GM10266 (cell line): ENCODE measurements at regions not wholly inside any gene's neighbourhood (a gene's known extent, or its start where the extent isn't known, plus 50 kb on each side); places are given as distances from the start of the nearest gene placed in this dataset.
"Not testable (repeated sequence)": the region's sequence is repeated elsewhere in the genome, so short reads cannot be mapped to it uniquely, and the experiment has no call there.

Experiments
- DNase-seq: peaks from one replicate; pipeline ENCODE4 v3.0.0; 2012; ENCODE audit errors: extremely low spot score
- TF ChIP-seq, protein P1 (sequence below): IDR thresholded peaks from 2 replicates; pipeline ENCODE4 v1.5.1; 2012; ENCODE audit warnings: mild to moderate bottlenecking, low read depth; ENCODE audit not compliant: control insufficient read depth, insufficient read depth; ENCODE audit errors: missing control alignments

GRCh38 chr6:169917153-169917552 is 165.7 kb downstream of the ERMARD start:
- TF ChIP-seq, protein P1, sequence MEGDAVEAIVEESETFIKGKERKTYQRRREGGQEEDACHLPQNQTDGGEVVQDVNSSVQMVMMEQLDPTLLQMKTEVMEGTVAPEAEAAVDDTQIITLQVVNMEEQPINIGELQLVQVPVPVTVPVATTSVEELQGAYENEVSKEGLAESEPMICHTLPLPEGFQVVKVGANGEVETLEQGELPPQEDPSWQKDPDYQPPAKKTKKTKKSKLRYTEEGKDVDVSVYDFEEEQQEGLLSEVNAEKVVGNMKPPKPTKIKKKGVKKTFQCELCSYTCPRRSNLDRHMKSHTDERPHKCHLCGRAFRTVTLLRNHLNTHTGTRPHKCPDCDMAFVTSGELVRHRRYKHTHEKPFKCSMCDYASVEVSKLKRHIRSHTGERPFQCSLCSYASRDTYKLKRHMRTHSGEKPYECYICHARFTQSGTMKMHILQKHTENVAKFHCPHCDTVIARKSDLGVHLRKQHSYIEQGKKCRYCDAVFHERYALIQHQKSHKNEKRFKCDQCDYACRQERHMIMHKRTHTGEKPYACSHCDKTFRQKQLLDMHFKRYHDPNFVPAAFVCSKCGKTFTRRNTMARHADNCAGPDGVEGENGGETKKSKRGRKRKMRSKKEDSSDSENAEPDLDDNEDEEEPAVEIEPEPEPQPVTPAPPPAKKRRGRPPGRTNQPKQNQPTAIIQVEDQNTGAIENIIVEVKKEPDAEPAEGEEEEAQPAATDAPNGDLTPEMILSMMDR, result no peak
- no peak for DNase-seq

DNA sequence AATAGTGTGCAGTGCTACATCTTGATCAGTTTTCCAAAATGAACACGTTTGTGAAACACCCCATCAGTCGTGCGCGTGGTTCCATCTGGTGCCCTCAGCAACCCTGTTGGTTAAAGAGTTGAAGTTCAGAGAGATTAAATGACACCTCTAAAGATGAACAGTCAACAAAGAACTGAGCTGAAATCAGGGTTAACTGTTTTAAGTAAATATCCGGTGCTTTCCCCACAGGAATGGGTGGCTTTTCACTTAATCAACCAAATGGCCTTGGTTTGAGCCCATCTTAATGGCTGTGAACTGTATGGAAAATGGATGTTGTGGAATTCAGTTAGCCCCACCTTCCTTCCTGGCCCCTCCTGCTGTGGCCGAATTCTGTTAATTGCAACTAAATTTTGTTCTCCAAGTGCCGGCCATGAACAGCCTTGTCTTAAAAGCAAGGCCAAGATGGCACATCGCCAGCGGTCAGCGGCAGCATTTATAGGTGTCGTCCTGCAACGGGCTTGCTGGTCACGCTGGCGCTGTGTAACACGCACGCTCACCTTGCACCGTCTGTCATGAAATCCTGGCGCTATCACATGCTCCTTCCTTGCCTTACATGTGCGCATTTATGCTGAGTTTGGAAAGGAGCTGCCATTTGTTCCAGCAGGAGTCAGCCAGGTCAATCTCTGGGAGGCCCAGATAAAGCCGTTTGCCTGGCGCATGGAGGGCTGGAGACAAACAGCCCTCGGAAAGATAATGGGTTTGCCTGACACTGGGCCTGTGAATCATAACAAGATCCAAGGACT is 164.5 kb downstream of the ERMARD start:
- TF ChIP-seq, protein P1, result no peak
- DNase-seq, result no peak

- DNase-seq, result not testable (repeated sequence)
Measured at GRCh38 chr6:169913745-169914144, 162.3 kb downstream of the ERMARD start.

DNA sequence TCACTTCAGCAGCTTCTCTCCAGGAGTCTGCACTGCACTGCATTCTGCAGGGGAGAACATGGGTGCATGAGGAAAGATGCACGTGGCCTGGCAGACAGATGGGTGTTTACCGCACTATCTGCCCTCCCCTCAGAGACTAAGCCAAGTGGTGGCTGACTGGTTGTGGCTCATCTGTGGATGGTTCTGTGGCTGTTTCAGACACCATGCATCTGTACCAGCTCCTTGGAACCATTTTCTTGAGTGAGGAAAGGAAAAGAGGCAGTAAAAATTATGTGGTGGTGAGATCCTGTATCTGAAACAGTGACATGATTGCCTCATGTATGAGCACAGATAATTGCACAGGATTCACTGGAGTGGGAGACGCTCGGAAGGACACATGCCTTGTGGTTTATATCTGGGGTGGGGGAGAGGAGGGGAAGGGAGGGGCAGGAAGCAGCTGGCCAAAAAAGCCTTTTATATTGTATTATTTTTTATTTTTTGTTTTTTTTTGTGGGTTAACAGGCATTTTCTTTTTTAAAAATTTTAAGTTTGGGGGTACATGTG is 161.7 kb downstream of the ERMARD start:
- no peak for DNase-seq
- TF ChIP-seq, protein P1, result no peak

- DNase-seq, result no peak
- TF ChIP-seq, protein P1, result no peak
Measured at GRCh38 chr6:169912266-169913095, 161.1 kb downstream of the ERMARD start.

DNA sequence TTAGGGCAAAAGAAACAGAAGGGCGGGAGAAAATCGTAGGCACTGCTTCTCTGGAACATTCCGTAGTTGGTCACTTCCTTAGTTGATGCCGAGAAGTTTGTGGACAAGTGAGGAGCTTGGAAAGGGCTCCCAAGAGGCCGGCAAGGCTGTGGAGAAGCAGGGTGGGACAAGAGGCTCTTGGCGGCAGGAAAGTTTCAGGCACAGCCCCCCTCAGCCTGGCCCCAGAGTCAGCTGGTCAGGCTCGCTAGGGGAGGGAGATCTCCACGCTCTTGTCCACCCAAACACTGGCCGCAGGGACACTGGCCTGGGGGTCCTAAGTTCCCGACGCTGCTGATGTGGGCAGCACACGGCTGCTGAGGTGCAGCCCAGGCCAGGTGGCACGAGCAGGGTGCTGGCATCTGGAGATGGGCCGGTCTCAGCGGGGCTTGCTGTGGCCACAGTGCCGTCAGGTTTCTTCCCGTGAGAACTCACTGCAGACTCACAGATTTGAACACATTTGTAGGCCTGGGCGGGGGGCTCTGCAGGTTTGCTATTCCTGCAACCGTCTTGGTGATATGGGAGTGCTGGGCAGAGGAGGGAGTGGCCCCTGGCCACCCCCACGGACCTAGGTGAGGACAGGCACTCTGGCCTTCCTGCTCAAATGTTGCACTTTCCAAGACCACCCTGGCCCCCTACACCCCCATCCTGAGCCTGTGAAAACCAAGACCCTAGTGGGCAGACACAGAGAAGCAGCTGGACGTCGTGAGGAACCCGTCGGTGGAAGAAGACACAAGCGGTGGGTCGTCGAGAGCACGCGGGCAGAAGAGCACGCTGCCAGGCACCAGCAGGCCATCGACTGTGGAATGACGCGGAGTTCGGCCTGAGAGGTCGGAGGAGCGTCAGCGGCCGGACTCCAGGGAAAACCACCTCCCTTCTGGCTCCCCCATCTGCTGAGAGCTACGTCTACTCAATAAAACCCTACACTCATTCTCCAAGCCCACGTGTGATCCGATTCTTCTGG is 160.1 kb downstream of the ERMARD start:
- TF ChIP-seq, protein P1, result no peak
- no peak for DNase-seq

DNA sequence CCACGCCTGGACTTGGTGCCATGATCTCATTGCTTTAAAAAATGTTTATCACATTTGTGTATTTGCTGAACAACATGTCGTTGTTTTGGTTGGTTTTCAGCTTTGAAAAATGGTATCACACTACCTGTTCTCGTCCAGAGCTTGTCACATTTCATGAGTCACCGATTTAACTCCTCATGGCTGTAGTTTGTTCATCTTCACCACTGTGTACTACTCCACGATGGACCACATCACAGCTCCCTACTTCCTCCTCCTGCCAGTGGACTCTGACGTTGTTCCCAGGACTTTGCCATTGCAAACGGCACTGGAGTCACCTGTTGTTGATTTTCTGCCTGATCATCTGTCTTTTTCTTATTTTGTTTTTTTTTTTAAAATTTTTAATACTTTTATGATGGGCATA is 157.7 kb downstream of the ERMARD start:
- DNase-seq, result no peak
- TF ChIP-seq, protein P1, result no peak
